Left lung (tissue), 4 donors: ENCODE measurements at regions not wholly inside any gene's neighbourhood (a gene's known extent, or its start where the extent isn't known, plus 50 kb on each side); places are given as distances from the start of the nearest gene placed in this dataset.

Source experiments
- ATAC-seq: fragments of 200-7000 bp; cut with Tn5 transposase; one replicate; pipeline ENCODE4 v1.9.1; 2020; ENCODE audit warnings: moderate library complexity
- DNase-seq, 4 donors: peaks; one replicate each; pipeline ENCODE4 v3.0.0-alpha.2; 2013 to 2020
- H3K27ac ChIP-seq, 2 donors: fragments of 200-600 bp; sonication (generic) in 1 of 2; one replicate each; pipeline versions ENCODE4 v1.5.0 to v1.8.0; 2020 to 2021
- H3K27me3 ChIP-seq, 2 donors: fragments of 200-600 bp; sonication (generic) in 1 of 2; one replicate each; pipeline versions ENCODE4 v1.5.0 to v1.8.0; 2020 to 2021
- H3K36me3 ChIP-seq, 2 donors: fragments of 200-600 bp; sonication (generic) in 1 of 2; one replicate each; pipeline versions ENCODE4 v1.5.0 to v1.8.0; 2020 to 2021
- H3K4me1 ChIP-seq, 2 donors: fragments of 200-600 bp; one replicate each; pipeline ENCODE4 v1.8.0; 2021
- H3K4me3 ChIP-seq, 2 donors: fragments of 200-600 bp; sonication (generic) in 1 of 2; one replicate each; pipeline versions ENCODE4 v1.5.0 to v1.8.0; 2020 to 2021; ENCODE audit warnings: mild to moderate bottlenecking in 1 of 2
- H3K9me3 ChIP-seq, 2 donors: fragments of 200-600 bp; sonication (generic) in 1 of 2; one replicate each; pipeline versions ENCODE4 v1.5.0 to v1.8.0; 2020 to 2021
- CTCF ChIP-seq, 2 donors: fragments of 200-600 bp; sonication (generic) in 1 of 2; IDR thresholded peaks; one replicate each; pipeline versions ENCODE4 v1.5.0 to v1.8.0; 2021; ENCODE audit warnings: antibody characterized with exemption in 2 of 2
- intact Hi-C, 2 donors: fragments of 100-400 bp; cut with DNase I; formaldehyde crosslinking; loops; one replicate each; pipeline versions ENCODE4 v1.11.2 to v1.14.2; 2022
- donor health status: DM: no; HTN: yes; CAD: no.
- donor health status: DM: no; HTN: no; CAD: no.

GRCh38 chr9:129344641-129345495 lies 166.8 kb upstream of the IER5L start:
- no peak for DNase-seq
- peak overlapping the region in 1 of 2 donors; percentile 11 for H3K4me3 ChIP-seq
- peak; percentile 3 for ATAC-seq
- H3K4me1 ChIP-seq: peaks cover 4 to 85% of the 10 kb centered on the region in 2 donors
- no peak for TF ChIP-seq CTCF (IDR thresholded peaks at IDR 0.05)
- no peaks in the 10 kb centered on the region for H3K27me3 ChIP-seq
- intact Hi-C loops: no loop called here
- H3K36me3 ChIP-seq: no peaks in the 10 kb centered on the region
- H3K27ac ChIP-seq: peak overlapping the region; percentile 74 to 95
- H3K9me3 ChIP-seq: no peaks in the 10 kb centered on the region

GRCh38 chr9:129343424-129344375 lies 165.6 kb upstream of the IER5L start:
- H3K9me3 ChIP-seq: no peaks in the 10 kb centered on the region
- no peaks in the 10 kb centered on the region for H3K27me3 ChIP-seq
- H3K4me1 ChIP-seq: peaks cover 8 to 85% of the 10 kb centered on the region in 2 donors
- H3K27ac ChIP-seq: peak overlapping the region; percentile 74 to 95
- intact Hi-C loops: no loop called here
- H3K4me3 ChIP-seq: peak overlapping the region in 1 of 2 donors; percentile 11
- no peaks in the 10 kb centered on the region for H3K36me3 ChIP-seq
- peak; percentile 78 for ATAC-seq
- DNase-seq: peak in 3 of 4 donors; percentile 52 to 94 (median 93)
- TF ChIP-seq CTCF (IDR thresholded peaks at IDR 0.05): peak in 1 of 2 donors; percentile 58

GRCh38 chr9:129342591-129343423 lies 164.7 kb upstream of the IER5L start:
- intact Hi-C loops: no loop called here
- peaks cover 8 to 85% of the 10 kb centered on the region in 2 donors for H3K4me1 ChIP-seq
- no peak for TF ChIP-seq CTCF (IDR thresholded peaks at IDR 0.05)
- H3K4me3 ChIP-seq: no peak overlapping the region
- H3K27ac ChIP-seq: peak overlapping the region; percentile 74 to 95
- H3K36me3 ChIP-seq: no peaks in the 10 kb centered on the region
- DNase-seq (peak in 1 of 4 donors; percentile 78), ATAC-seq (no peak)
- H3K27me3 ChIP-seq: no peaks in the 10 kb centered on the region
- no peaks in the 10 kb centered on the region for H3K9me3 ChIP-seq

- no peaks in the 10 kb centered on the region for H3K36me3 ChIP-seq
- H3K27me3 ChIP-seq: no peaks in the 10 kb centered on the region
- intact Hi-C loops: no loop called here
- ATAC-seq: no peak
- no peak for TF ChIP-seq CTCF (IDR thresholded peaks at IDR 0.05)
- H3K27ac ChIP-seq: no peak overlapping the region
- no peak overlapping the region for H3K4me3 ChIP-seq
- peaks cover 8 to 85% of the 10 kb centered on the region in 2 donors for H3K4me1 ChIP-seq
- DNase-seq: peak in 1 of 4 donors; percentile 42
- H3K9me3 ChIP-seq: no peaks in the 10 kb centered on the region
Observed at GRCh38 chr9:129341987-129342348, 163.9 kb upstream of the IER5L start.
